EH (cell line): ENCODE measurements at regions not wholly inside any gene's neighbourhood (a gene's known extent, or its start where the extent isn't known, plus 50 kb on each side); places are given as distances from the start of the nearest gene placed in this dataset.
"Not testable (repeated sequence)": the region's sequence is repeated elsewhere in the genome, so short reads cannot be mapped to it uniquely, and the experiment has no call there.

Experiments used
- DNase-seq: peaks from one replicate; pipeline ENCODE4 v3.0.0-alpha.2; 2015; ENCODE audit warnings: low read depth

GRCh38 chr5:36478646-36479317 is 127.6 kb upstream of the SLC1A3 start:
- no peak for DNase-seq

GRCh38 chr5:36481454-36482120 is 124.8 kb upstream of the SLC1A3 start:
- DNase-seq, result no peak

- DNase-seq, result no peak
Observed at GRCh38 chr5:36482812-36483211, 123.6 kb upstream of the SLC1A3 start.

- no peak for DNase-seq
Observed at GRCh38 chr5:36489505-36489904, 116.9 kb upstream of the SLC1A3 start.

GRCh38 chr5:36491856-36492255 is 114.5 kb upstream of the SLC1A3 start:
- DNase-seq, result no peak

GRCh38 chr5:36492984-36493654 is 113.3 kb upstream of the SLC1A3 start:
- DNase-seq, result no peak

GRCh38 chr5:36494028-36494427 is 112.4 kb upstream of the SLC1A3 start:
- no peak for DNase-seq

- DNase-seq, result no peak
Observed at GRCh38 chr5:36494841-36495601, 111.4 kb upstream of the SLC1A3 start.

- DNase-seq, result no peak
Observed at GRCh38 chr5:36495611-36496010, 110.8 kb upstream of the SLC1A3 start.

- DNase-seq, result no peak
Observed at GRCh38 chr5:36496471-36496870, 109.9 kb upstream of the SLC1A3 start.

- peak; percentile 95 for DNase-seq
Observed at GRCh38 chr5:36502608-36503007, 103.8 kb upstream of the SLC1A3 start.

GRCh38 chr5:36505021-36505420 is 101.4 kb upstream of the SLC1A3 start:
- no peak for DNase-seq

GRCh38 chr5:36507332-36507952 is 99.0 kb upstream of the SLC1A3 start:
- peak; percentile 68 for DNase-seq

GRCh38 chr5:36508331-36508730 is 98.1 kb upstream of the SLC1A3 start:
- DNase-seq, result not testable (repeated sequence)

- DNase-seq, result not testable (repeated sequence)
Observed at GRCh38 chr5:36513647-36514046, 92.8 kb upstream of the SLC1A3 start.

- no peak for DNase-seq
Observed at GRCh38 chr5:36519881-36520280, 86.5 kb upstream of the SLC1A3 start.

- DNase-seq, result no peak
Observed at GRCh38 chr5:36521219-36521618, 85.2 kb upstream of the SLC1A3 start.

GRCh38 chr5:36521838-36522745 is 84.3 kb upstream of the SLC1A3 start:
- no peak for DNase-seq

- no peak for DNase-seq
Observed at GRCh38 chr5:36522746-36523065, 83.7 kb upstream of the SLC1A3 start.

GRCh38 chr5:36523450-36523849 is 83.0 kb upstream of the SLC1A3 start:
- no peak for DNase-seq

GRCh38 chr5:36523926-36524325 is 82.5 kb upstream of the SLC1A3 start:
- no peak for DNase-seq
